ENCODE measurements at regions not wholly inside any gene's neighbourhood (a gene's known extent, or its start where the extent isn't known, plus 50 kb on each side); places are given as distances from the start of the nearest gene placed in this dataset.

DNA sequence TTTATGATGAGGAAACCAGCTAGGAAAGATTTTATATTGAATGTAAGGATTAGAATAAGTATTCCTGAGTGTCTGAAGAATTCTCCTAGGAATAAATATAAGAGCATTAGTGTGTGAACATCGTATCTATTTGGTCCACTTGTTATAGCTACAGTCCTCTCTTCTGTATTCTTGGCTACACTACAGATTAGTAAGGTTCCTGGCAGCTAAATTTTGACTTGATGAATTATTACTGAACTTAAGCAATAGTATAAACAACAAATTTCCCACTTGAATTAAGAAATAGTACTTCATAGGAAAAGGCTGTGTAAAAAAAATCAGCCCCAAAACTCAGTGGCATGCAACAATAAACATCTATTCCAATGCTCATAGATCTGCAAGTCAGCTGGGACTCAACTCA is 138.4 kb upstream of the G2E3 start:
- WGBS, 2 experiments (ENCODE audit: insufficient coverage in 2 of 2), result no CpG with 5 or more reads among the region's 1 CpG
- Histone ChIP-seq H3K4me1 (ENCODE audit: control insufficient read depth, insufficient read depth, low read length, poor library complexity, severe bottlenecking) (no peaks in the 10 kb centered on the region), H3K27ac (ENCODE audit: low read depth, low read length, severe bottlenecking) (no peak overlapping the region), H3K9me3 (ENCODE audit: control insufficient read depth, low read length) (no peaks in the 10 kb centered on the region), H3K36me3 (ENCODE audit: control insufficient read depth, insufficient read depth, low read length) (no peaks in the 10 kb centered on the region), H3K4me3 (ENCODE audit: extremely low read depth, insufficient read depth, low read length, poor library complexity, severe bottlenecking) (no peak overlapping the region)

DNA sequence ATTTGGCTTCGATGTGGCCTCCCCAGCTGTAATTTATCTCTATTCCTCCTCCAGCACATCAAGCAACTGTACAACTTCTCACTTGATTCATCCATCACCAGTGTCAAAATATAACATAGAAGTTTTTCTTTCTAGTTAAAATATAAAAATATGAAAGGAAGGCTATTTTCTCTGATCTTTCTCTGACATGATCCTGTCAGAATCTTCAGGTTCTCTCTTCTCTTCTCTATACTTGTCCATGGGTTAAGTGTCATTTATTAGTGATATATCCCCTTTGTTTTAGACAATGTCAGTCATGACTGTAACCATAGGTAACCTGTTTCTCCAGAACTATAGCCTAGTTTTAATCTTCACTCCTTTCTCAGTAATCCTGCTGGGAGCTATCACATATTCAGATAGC is 132.5 kb upstream of the G2E3 start:
- Histone ChIP-seq H3K27ac (ENCODE audit: low read depth, low read length, severe bottlenecking) (no peak overlapping the region), H3K36me3 (ENCODE audit: control insufficient read depth, insufficient read depth, low read length) (no peaks in the 10 kb centered on the region), H3K9me3 (ENCODE audit: control insufficient read depth, low read length) (no peaks in the 10 kb centered on the region), H3K4me3 (ENCODE audit: extremely low read depth, insufficient read depth, low read length, poor library complexity, severe bottlenecking) (no peak overlapping the region), H3K4me1 (ENCODE audit: control insufficient read depth, insufficient read depth, low read length, poor library complexity, severe bottlenecking) (no peaks in the 10 kb centered on the region)
- no CpG with 5 or more reads among the region's 1 CpG for WGBS, 2 experiments (ENCODE audit: insufficient coverage in 2 of 2)

DNA sequence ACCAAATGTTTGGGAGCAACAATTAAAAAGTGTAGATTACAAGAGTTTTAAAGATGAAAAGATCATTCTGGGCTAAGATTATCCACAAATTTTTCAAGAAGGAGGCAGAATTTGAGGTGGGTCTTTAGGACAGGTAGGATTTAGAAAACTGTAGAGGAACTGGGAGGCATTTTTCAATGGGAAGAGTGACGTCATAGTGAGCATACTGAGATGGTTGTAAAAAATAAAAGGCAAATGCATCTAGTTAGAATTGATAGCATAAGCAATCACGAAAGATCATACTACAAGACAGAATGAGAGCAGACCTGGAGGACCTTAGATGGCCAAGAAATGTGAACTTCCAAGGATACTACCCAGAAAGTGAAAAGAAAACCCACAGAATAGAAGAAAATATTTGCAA is 131.6 kb upstream of the G2E3 start:
- Histone ChIP-seq H3K4me1 (ENCODE audit: control insufficient read depth, insufficient read depth, low read length, poor library complexity, severe bottlenecking) (no peaks in the 10 kb centered on the region), H3K27ac (ENCODE audit: low read depth, low read length, severe bottlenecking) (no peak overlapping the region), H3K36me3 (ENCODE audit: control insufficient read depth, insufficient read depth, low read length) (no peaks in the 10 kb centered on the region), H3K9me3 (ENCODE audit: control insufficient read depth, low read length) (no peaks in the 10 kb centered on the region), H3K4me3 (ENCODE audit: extremely low read depth, insufficient read depth, low read length, poor library complexity, severe bottlenecking) (no peak overlapping the region)
- WGBS, 2 experiments (ENCODE audit: insufficient coverage in 2 of 2), result 82 to 86% methylated on average over 1 of the region's 2 CpGs

DNA sequence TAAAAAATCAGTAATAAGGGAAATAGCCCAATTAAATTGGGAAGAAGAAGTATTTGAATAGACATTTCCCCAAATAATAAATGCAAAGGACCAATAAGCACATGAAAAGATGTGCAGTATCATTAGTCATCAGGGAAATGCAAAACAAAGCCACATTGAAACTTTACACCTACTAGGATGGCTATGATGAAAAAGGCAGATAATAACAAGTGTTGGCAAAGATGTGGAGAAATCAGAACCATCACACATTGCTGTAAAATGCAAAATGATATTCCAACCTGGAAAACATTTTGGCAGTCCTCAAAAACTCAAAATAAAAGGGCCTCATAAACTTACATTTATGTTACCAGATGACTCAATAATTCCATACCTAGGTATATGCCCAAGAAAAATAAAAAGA is 131.1 kb upstream of the G2E3 start:
- H3K9me3 ChIP-seq (ENCODE audit: control insufficient read depth, low read length), result no peaks in the 10 kb centered on the region
- H3K4me1 ChIP-seq (ENCODE audit: control insufficient read depth, insufficient read depth, low read length, poor library complexity, severe bottlenecking), result no peaks in the 10 kb centered on the region
- H3K4me3 ChIP-seq (ENCODE audit: extremely low read depth, insufficient read depth, low read length, poor library complexity, severe bottlenecking), result no peak overlapping the region
- H3K36me3 ChIP-seq (ENCODE audit: control insufficient read depth, insufficient read depth, low read length), result no peaks in the 10 kb centered on the region
- no peak overlapping the region for H3K27ac ChIP-seq (ENCODE audit: low read depth, low read length, severe bottlenecking)

DNA sequence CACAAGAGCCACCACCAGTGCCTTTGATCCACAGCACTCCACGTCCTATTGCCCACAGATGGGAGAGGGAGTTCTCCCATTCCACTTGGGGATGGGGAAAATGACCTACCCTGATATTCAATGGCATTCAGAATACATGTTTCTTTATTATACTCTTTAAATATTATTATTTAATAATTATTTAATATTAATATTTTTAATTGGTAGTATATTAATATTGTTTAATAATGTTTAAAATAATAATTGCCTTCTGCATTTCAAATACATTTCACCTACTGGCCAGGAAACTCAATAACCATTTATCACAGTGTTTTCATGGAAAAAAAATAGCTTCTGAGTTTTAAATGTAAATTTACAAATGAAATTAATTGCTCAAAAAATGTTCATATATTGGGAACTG is 127.4 kb upstream of the G2E3 start:
- no peaks in the 10 kb centered on the region for H3K4me1 ChIP-seq (ENCODE audit: control insufficient read depth, insufficient read depth, low read length, poor library complexity, severe bottlenecking)
- H3K27ac ChIP-seq (ENCODE audit: low read depth, low read length, severe bottlenecking), result no peak overlapping the region
- no peaks in the 10 kb centered on the region for H3K9me3 ChIP-seq (ENCODE audit: control insufficient read depth, low read length)
- no peaks in the 10 kb centered on the region for H3K36me3 ChIP-seq (ENCODE audit: control insufficient read depth, insufficient read depth, low read length)
- WGBS, 2 experiments (ENCODE audit: insufficient coverage in 2 of 2), result no CpG with 5 or more reads among the region's 1 CpG
- no peak overlapping the region for H3K4me3 ChIP-seq (ENCODE audit: extremely low read depth, insufficient read depth, low read length, poor library complexity, severe bottlenecking)

DNA sequence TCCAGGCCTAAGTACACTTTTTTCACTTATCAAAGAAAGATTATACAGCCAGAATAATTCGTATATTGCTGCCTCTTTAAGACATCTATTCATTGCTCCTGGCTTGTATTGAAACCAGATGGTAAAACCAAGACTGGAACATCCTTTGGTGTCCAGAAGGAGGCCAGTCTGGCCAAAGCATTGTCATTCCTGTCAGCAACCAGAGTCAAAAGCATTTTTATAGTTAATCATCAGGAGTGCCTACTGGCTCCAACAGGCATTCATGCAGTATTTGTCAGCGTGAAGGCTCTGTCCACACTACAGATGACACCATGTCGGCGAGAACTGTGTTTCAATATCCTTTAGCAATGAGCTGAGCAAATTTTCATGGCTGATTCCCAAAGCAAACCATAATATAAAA is 118.0 kb upstream of the G2E3 start:
- WGBS, 2 experiments (ENCODE audit: insufficient coverage in 2 of 2), result 86 to 92% methylated on average over 4 of the region's 4 CpGs
- no peak overlapping the region for H3K4me3 ChIP-seq (ENCODE audit: extremely low read depth, insufficient read depth, low read length, poor library complexity, severe bottlenecking)

DNA sequence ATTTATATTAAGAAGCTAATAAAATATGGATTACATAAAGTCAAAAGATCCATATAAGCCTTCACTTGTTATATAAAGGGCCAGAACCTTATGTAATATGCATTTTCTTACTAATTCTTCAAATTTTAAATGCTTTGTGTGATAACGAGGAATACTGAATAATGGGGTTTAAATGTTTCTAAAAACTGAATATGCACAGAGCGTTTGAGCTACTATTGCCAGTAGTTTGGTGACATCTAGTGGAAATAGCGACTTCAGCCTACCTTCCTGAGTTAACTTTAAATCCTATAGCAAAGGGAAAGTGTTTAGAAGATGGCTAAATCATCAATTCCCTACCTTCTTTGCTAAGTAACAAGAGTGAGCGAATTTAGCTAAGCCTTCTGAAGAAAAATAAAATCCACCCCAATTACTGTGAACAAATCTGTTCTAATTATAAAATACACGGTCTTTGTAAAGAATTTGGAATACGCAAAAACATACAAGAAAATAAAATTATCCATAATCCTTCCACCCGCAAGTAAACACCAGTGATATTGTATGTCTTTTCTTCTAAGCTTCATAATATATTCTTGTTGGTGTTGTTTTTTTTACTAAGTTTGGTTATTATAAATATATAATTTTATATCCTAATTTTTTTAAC is 115.5 kb upstream of the G2E3 start:
- Histone ChIP-seq H3K4me1 (ENCODE audit: control insufficient read depth, insufficient read depth, low read length, poor library complexity, severe bottlenecking) (no peaks in the 10 kb centered on the region), H3K9me3 (ENCODE audit: control insufficient read depth, low read length) (no peaks in the 10 kb centered on the region), H3K4me3 (ENCODE audit: extremely low read depth, insufficient read depth, low read length, poor library complexity, severe bottlenecking) (no peak overlapping the region), H3K36me3 (ENCODE audit: control insufficient read depth, insufficient read depth, low read length) (no peaks in the 10 kb centered on the region), H3K27ac (ENCODE audit: low read depth, low read length, severe bottlenecking) (no peak overlapping the region)
- WGBS, 2 experiments (ENCODE audit: insufficient coverage in 2 of 2), result no CpG with 5 or more reads among the region's 7 CpGs

More for the DNA sequence above, 118.0 kb upstream of the G2E3 start:
- H3K36me3 ChIP-seq (ENCODE audit: control insufficient read depth, insufficient read depth, low read length), result no peaks in the 10 kb centered on the region
- no peak overlapping the region for H3K27ac ChIP-seq (ENCODE audit: low read depth, low read length, severe bottlenecking)
- H3K4me1 ChIP-seq (ENCODE audit: control insufficient read depth, insufficient read depth, low read length, poor library complexity, severe bottlenecking), result no peaks in the 10 kb centered on the region
- no peaks in the 10 kb centered on the region for H3K9me3 ChIP-seq (ENCODE audit: control insufficient read depth, low read length)

DNA sequence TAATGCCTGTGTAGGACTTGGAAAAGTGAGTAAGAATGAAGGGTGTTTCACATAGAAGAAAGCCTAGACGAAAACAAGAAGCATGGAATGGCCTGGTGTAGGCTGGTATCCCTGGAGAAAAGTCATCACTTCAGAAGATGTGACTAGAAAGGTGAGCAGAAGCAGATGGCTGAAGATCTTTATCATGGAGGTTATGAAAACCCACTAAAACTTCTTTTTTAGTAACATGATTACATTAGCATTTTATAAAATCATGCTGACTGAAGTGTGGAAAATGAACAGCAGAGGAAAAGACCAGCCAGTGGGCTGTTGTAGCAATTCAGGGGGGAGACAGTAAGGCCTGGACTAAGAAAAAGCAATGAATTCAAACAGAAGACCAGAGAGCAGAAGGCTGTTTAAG is 114.5 kb upstream of the G2E3 start:
- Histone ChIP-seq H3K36me3 (ENCODE audit: control insufficient read depth, insufficient read depth, low read length) (no peaks in the 10 kb centered on the region), H3K27ac (ENCODE audit: low read depth, low read length, severe bottlenecking) (no peak overlapping the region), H3K9me3 (ENCODE audit: control insufficient read depth, low read length) (no peaks in the 10 kb centered on the region), H3K4me3 (ENCODE audit: extremely low read depth, insufficient read depth, low read length, poor library complexity, severe bottlenecking) (no peak overlapping the region), H3K4me1 (ENCODE audit: control insufficient read depth, insufficient read depth, low read length, poor library complexity, severe bottlenecking) (no peaks in the 10 kb centered on the region)
- WGBS, 2 experiments (ENCODE audit: insufficient coverage in 2 of 2), result 88 to 93% methylated on average over 1 of the region's 1 CpG

DNA sequence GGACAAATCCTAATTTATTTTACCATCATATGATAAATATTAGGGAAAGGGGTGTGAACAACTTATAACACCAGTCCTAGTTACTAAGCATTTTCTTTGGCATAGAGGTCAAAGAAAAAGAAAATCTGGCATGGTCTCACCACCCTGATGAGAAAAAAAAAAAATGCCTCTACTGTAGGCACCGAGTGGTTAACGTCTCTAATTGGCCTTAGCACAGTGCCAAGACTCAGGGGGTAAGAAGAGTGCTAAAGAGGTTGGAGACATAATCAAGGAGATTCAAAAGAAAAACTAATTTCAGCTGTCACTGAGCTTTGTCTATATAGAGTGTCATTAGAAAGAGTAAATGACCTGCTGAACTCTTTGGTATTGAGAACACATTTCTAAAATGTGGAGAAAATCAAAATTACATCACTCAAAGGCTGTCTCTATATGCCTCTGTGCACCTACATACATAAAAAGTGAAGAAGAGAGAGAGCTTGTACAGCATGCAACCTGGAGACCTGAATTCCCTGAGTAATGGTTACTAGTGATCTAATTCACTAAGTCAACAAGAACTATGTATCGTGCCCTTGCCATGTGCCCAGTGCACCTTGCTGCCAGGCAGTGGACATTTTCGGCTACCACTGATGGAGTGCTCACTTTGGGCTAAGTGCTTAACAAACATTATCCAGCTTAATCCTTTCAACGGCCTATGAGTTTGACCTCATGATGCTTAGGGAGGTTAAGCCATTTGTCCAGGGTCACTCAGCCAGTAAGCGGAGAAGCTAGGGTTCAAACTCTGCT is 113.8 kb upstream of the G2E3 start:
- no peak overlapping the region for H3K4me3 ChIP-seq (ENCODE audit: extremely low read depth, insufficient read depth, low read length, poor library complexity, severe bottlenecking)
- no peaks in the 10 kb centered on the region for H3K36me3 ChIP-seq (ENCODE audit: control insufficient read depth, insufficient read depth, low read length)
- no peak overlapping the region for H3K27ac ChIP-seq (ENCODE audit: low read depth, low read length, severe bottlenecking)
- H3K4me1 ChIP-seq (ENCODE audit: control insufficient read depth, insufficient read depth, low read length, poor library complexity, severe bottlenecking), result no peaks in the 10 kb centered on the region
- 82 to 87% methylated on average over 4 to 6 of the region's 6 CpGs for WGBS, 2 experiments (ENCODE audit: insufficient coverage in 2 of 2)
- no peaks in the 10 kb centered on the region for H3K9me3 ChIP-seq (ENCODE audit: control insufficient read depth, low read length)

DNA sequence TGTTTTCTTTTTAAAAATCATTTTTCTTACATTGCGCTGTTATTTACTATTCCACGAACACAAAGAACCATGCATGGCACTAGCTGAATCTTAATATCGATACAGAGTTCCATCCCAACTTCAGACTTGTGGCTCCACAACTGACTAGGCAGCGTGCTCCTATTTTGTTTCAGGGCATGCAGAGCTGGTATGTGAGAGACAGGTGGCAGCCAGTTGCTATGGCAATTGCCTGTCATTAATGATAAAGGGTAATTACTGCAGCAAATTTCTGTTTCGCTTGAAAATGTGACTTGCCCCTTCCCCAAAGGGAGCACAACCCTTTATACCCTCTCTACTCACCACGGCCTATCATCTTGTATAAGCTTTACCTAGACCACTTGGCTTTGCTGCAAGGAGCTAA is 113.1 kb upstream of the G2E3 start:
- H3K9me3 ChIP-seq (ENCODE audit: control insufficient read depth, low read length), result no peaks in the 10 kb centered on the region
- no peaks in the 10 kb centered on the region for H3K4me1 ChIP-seq (ENCODE audit: control insufficient read depth, insufficient read depth, low read length, poor library complexity, severe bottlenecking)
- H3K27ac ChIP-seq (ENCODE audit: low read depth, low read length, severe bottlenecking), result no peak overlapping the region
- WGBS, 2 experiments (ENCODE audit: insufficient coverage in 2 of 2), result 94 to 100% methylated on average over 3 to 4 of the region's 6 CpGs
- H3K4me3 ChIP-seq (ENCODE audit: extremely low read depth, insufficient read depth, low read length, poor library complexity, severe bottlenecking), result no peak overlapping the region
- no peaks in the 10 kb centered on the region for H3K36me3 ChIP-seq (ENCODE audit: control insufficient read depth, insufficient read depth, low read length)
